ENCODE measurements at regions not wholly inside any gene's neighbourhood (a gene's known extent, or its start where the extent isn't known, plus 50 kb on each side); places are given as distances from the start of the nearest gene placed in this dataset.

DNA sequence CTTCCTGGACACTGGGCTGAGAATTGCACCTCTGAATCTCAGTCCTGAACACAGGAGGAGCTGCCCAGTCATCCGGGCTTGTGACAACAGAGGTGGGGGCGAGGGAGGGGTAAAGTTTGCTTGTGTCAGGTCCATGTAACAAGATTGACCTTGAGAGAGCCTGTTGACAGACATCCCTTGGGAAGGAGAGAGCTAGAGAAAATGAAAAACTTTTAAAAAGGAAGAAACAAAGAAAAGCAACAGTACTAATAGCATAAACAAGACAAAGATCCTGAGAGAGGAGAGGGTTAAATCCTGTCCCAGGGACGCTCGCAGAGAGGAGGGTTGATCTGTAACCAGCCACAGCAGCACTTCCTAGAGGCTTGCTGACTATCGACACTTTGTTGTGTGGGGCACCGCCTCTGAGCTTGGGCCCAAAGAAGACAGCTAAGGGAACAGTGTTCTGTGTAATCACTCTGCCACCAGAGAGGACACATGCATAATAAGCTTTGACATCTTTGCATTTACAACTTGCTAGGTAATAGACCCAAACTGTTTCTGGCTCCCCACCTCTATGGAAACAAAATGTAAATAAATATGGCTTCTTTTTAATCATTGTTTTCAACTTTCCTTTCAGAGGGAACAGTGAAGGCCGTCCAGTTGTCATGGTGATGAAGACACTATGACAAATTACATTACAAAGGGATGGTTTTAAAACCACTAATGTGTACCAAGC is 363.7 kb downstream of the CSNK1G3 start:
- no peak overlapping the region for H3K4me2 ChIP-seq
- ChIA-PET POLR2A (no interaction called here), CTCF (interaction anchor here (1.4 to 2.1 kb wide), 2 partner anchors 8 to 13 kb away, joined by 6 to 7 read pairs; no protein-coding TSS in a partner anchor)
- no peak overlapping the region for H3K9ac ChIP-seq
- H3K4me3 ChIP-seq (ENCODE audit: low read depth in 2 of 2, low read length in 1 of 2), result no peak overlapping the region
- no peaks in the 10 kb centered on the region for H3K79me2 ChIP-seq (ENCODE audit: insufficient read depth)
- peaks cover 11 to 23% of the 10 kb centered on the region in 2 experiments; a peak in 3 of 4 replicates for H3K4me1 ChIP-seq (ENCODE audit: control insufficient read depth in 1 of 2, insufficient read depth in 2 of 2, low read depth in 1 of 2, low read length in 1 of 2)
- no peak for DNase-seq
- H2AFZ ChIP-seq (ENCODE audit: low read depth), result 0 out of 2 replicates have a peak overlapping the region, but pooled peaks have one; percentile 21
- H3F3A ChIP-seq (replicated peaks; ENCODE audit: insufficient read depth), result no peaks in the 10 kb centered on the region
- no peaks in the 10 kb centered on the region for H3K36me3 ChIP-seq (replicated peaks in 1 of 2; ENCODE audit: control insufficient read depth in 1 of 2, insufficient read depth in 2 of 2, low read length in 1 of 2)
- WGBS (ENCODE audit: low lambda C conversion rate), result 57% methylated on average over 6 of the region's 7 CpGs
- no peaks in the 10 kb centered on the region for H3K27me3 ChIP-seq (ENCODE audit: insufficient read depth)
- H3K9me3 ChIP-seq, result no peaks in the 10 kb centered on the region
- no peaks in the 10 kb centered on the region for H4K20me1 ChIP-seq (ENCODE audit: insufficient read depth)
- H3K9me2 ChIP-seq, result no peaks in the 10 kb centered on the region
- H3K27ac ChIP-seq (ENCODE audit: low read depth in 2 of 2, low read length in 1 of 2), result no peak overlapping the region
- TF ChIP-seq TCF12 (IDR thresholded peaks at IDR 0.05), result no peak
- no peak for TF ChIP-seq RCOR1 (IDR thresholded peaks at IDR 0.05; ENCODE audit: low read length)
- TF ChIP-seq SIN3A (IDR thresholded peaks at IDR 0.05; ENCODE audit: borderline replicate concordance, low read depth, low read length), result no peak
- no peak for TF ChIP-seq TEAD4 (IDR thresholded peaks at IDR 0.05; ENCODE audit: borderline replicate concordance, insufficient read depth)
- TF ChIP-seq MXI1 (IDR thresholded peaks at IDR 0.05; ENCODE audit: low read depth, low read length), result no peak
- TF ChIP-seq RAD21 (IDR thresholded peaks at IDR 0.05; ENCODE audit: low read length), result no peak
- no peak for TF ChIP-seq GATA2 (CRISPR knock-in tag; IDR thresholded peaks at IDR 0.05)

DNA sequence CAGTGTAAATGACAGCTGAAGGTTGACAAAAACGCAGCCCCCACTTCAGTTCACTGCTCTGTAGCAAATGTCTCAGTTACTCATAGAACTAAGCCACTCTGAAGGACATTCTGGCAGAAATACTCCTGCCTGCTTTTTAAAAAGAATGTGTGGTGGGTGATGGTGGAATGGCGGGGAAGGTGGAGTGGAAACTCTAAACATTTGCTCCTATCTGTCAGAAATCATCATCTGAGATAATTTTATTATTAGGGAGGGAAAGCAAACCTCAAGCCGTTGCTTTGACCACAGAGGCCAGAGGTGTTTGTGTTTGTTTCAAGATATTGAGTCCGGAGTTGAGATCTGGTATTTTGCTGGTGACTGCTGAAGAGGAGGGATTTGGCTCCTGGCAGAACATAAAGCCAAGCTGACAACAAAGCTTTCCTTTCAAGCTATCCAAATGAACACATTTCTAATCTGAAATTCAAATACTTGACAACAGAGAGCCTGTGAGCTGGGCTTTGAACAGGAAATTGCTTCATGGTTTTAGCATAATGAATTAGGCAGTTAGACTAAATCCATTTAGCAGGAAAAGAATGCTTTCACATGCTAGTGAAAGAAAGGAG is 362.7 kb downstream of the CSNK1G3 start:
- H4K20me1 ChIP-seq (ENCODE audit: insufficient read depth), result no peaks in the 10 kb centered on the region
- no peaks in the 10 kb centered on the region for H3K9me3 ChIP-seq
- H3K9ac ChIP-seq, result no peak overlapping the region
- H3K27me3 ChIP-seq (ENCODE audit: insufficient read depth), result no peaks in the 10 kb centered on the region
- no peaks in the 10 kb centered on the region for H3K9me2 ChIP-seq
- no peaks in the 10 kb centered on the region for H3K36me3 ChIP-seq (replicated peaks in 1 of 2; ENCODE audit: control insufficient read depth in 1 of 2, insufficient read depth in 2 of 2, low read length in 1 of 2)
- no peak overlapping the region for H3K27ac ChIP-seq (ENCODE audit: low read depth in 2 of 2, low read length in 1 of 2)
- no peaks in the 10 kb centered on the region for H3K79me2 ChIP-seq (ENCODE audit: insufficient read depth)
- no peak overlapping the region for H3K4me2 ChIP-seq
- CTCF ChIA-PET, result interaction anchor here (0.8 kb wide), 2 partner anchors 8 to 12 kb away, joined by 3 read pairs; no protein-coding TSS in a partner anchor
- peaks cover 11 to 23% of the 10 kb centered on the region in 2 experiments; a peak in 3 of 4 replicates for H3K4me1 ChIP-seq (ENCODE audit: control insufficient read depth in 1 of 2, insufficient read depth in 2 of 2, low read depth in 1 of 2, low read length in 1 of 2)
- H2AFZ ChIP-seq (ENCODE audit: low read depth), result no peak overlapping the region; the same call in 1 of the 2 replicates
- no peaks in the 10 kb centered on the region for H3F3A ChIP-seq (replicated peaks; ENCODE audit: insufficient read depth)
- WGBS (ENCODE audit: low lambda C conversion rate), result 57% methylated on average over 4 of the region's 4 CpGs
- no peak for DNase-seq
- no peak for TF ChIP-seq EZH2phosphoT487 (IDR thresholded peaks at IDR 0.05; ENCODE audit: borderline replicate concordance, low read depth)
- TF ChIP-seq YY1 (IDR thresholded peaks at IDR 0.05; ENCODE audit: low read depth), result no peak
- no peak for TF ChIP-seq RXRA (IDR thresholded peaks at IDR 0.05; ENCODE audit: borderline replicate concordance, low read depth)
- TF ChIP-seq GATA2 (CRISPR knock-in tag; IDR thresholded peaks at IDR 0.05), result no peak
- TF ChIP-seq TEAD4 (IDR thresholded peaks at IDR 0.05; ENCODE audit: borderline replicate concordance, insufficient read depth), result no peak
- TF ChIP-seq, protein P1, sequence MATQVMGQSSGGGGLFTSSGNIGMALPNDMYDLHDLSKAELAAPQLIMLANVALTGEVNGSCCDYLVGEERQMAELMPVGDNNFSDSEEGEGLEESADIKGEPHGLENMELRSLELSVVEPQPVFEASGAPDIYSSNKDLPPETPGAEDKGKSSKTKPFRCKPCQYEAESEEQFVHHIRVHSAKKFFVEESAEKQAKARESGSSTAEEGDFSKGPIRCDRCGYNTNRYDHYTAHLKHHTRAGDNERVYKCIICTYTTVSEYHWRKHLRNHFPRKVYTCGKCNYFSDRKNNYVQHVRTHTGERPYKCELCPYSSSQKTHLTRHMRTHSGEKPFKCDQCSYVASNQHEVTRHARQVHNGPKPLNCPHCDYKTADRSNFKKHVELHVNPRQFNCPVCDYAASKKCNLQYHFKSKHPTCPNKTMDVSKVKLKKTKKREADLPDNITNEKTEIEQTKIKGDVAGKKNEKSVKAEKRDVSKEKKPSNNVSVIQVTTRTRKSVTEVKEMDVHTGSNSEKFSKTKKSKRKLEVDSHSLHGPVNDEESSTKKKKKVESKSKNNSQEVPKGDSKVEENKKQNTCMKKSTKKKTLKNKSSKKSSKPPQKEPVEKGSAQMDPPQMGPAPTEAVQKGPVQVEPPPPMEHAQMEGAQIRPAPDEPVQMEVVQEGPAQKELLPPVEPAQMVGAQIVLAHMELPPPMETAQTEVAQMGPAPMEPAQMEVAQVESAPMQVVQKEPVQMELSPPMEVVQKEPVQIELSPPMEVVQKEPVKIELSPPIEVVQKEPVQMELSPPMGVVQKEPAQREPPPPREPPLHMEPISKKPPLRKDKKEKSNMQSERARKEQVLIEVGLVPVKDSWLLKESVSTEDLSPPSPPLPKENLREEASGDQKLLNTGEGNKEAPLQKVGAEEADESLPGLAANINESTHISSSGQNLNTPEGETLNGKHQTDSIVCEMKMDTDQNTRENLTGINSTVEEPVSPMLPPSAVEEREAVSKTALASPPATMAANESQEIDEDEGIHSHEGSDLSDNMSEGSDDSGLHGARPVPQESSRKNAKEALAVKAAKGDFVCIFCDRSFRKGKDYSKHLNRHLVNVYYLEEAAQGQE (IDR thresholded peaks at IDR 0.05; ENCODE audit: low read depth, low read length), result no peak
- TF ChIP-seq, protein P2, sequence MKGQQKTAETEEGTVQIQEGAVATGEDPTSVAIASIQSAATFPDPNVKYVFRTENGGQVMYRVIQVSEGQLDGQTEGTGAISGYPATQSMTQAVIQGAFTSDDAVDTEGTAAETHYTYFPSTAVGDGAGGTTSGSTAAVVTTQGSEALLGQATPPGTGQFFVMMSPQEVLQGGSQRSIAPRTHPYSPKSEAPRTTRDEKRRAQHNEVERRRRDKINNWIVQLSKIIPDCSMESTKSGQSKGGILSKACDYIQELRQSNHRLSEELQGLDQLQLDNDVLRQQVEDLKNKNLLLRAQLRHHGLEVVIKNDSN (IDR thresholded peaks at IDR 0.05; ENCODE audit: borderline replicate concordance, low read depth), result no peak
- no peak for TF ChIP-seq TAF1 (IDR thresholded peaks at IDR 0.05; ENCODE audit: borderline replicate concordance, low read depth, low read length)
- TF ChIP-seq MEF2A (IDR thresholded peaks at IDR 0.05; ENCODE audit: borderline replicate concordance, low read depth), result no peak
- TF ChIP-seq NFIC (IDR thresholded peaks at IDR 0.05; ENCODE audit: borderline replicate concordance), result no peak
- TF ChIP-seq, protein P3, sequence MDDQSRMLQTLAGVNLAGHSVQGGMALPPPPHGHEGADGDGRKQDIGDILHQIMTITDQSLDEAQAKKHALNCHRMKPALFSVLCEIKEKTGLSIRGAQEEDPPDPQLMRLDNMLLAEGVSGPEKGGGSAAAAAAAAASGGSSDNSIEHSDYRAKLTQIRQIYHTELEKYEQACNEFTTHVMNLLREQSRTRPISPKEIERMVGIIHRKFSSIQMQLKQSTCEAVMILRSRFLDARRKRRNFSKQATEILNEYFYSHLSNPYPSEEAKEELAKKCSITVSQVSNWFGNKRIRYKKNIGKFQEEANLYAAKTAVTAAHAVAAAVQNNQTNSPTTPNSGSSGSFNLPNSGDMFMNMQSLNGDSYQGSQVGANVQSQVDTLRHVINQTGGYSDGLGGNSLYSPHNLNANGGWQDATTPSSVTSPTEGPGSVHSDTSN (IDR thresholded peaks at IDR 0.05), result no peak
- POLR2A ChIA-PET, result no interaction called here
- no peak overlapping the region for H3K4me3 ChIP-seq (ENCODE audit: low read depth in 2 of 2, low read length in 1 of 2)

All from SK-N-SH (cell line).